B cell (primary cell): ENCODE measurements at regions not wholly inside any gene's neighbourhood (a gene's known extent, or its start where the extent isn't known, plus 50 kb on each side); places are given as distances from the start of the nearest gene placed in this dataset.

Experiments
- ATAC-seq: fragments of 200-7000 bp; cut with Tn5 transposase; one replicate; pipeline ENCODE4 v1.10.0; 2021; ENCODE audit warnings: low read depth, mild to moderate bottlenecking, moderate number of reproducible peaks, moderate library complexity
- CTCF ChIA-PET: fragments of 350-600 bp; sonication (Branson Sonifier 250); formaldehyde crosslinking; loops from one replicate; lab custom pipeline; 2021; ENCODE audit warnings: antibody characterized with exemption, inconsistent platforms; lab: Charles Lee
- POLR2A ChIA-PET: fragments of 350-600 bp; sonication (Branson Sonifier 250); formaldehyde crosslinking; loops from one replicate; lab custom pipeline; 2021; ENCODE audit warnings: antibody characterized with exemption; lab: Charles Lee
- DNase-seq: peaks from one replicate; pipeline ENCODE4 v3.0.0; 2013
- H2AFZ ChIP-seq: 2 replicates; pipeline ENCODE4 v1.6.1; 2012; ENCODE audit warnings: mild to moderate bottlenecking, low read depth, low read length; ENCODE audit not compliant: insufficient read depth, poor library complexity, severe bottlenecking
- H3K27ac ChIP-seq, 2 donors: 1 replicate in 1 of 2; 2 replicates in 1 of 2; pipeline ENCODE4 v1.5.1; 2012 to 2013; ENCODE audit warnings: low read length in 2 of 2, mild to moderate bottlenecking in 2 of 2, moderate library complexity in 1 of 2
- H3K27me3 ChIP-seq, 4 experiments: fragments of 200-600 bp in 1 of 4; sonication (generic) in 1 of 4; replicated peaks in 1 of 4; 1 replicate in 2 of 4; 2 replicates in 2 of 4; pipeline versions ENCODE4 v1.6.1 to v1.7.0; 2013 to 2016; ENCODE audit warnings: low read length in 3 of 4, mild to moderate bottlenecking in 2 of 4, mixed read lengths in 1 of 4, moderate library complexity in 1 of 4; ENCODE audit not compliant: insufficient read depth in 4 of 4, control insufficient read depth in 3 of 4; ENCODE audit errors: control extremely low read depth in 1 of 4
- H3K36me3 ChIP-seq, 2 experiments: replicated peaks in 1 of 2; 1 replicate in 1 of 2; 2 replicates in 1 of 2; pipeline versions ENCODE4 v1.6.1 to v1.7.1; 2013; ENCODE audit warnings: low read length in 1 of 2; ENCODE audit not compliant: insufficient read depth in 2 of 2, control insufficient read depth in 1 of 2; ENCODE audit errors: control extremely low read depth in 1 of 2, extremely low read depth in 1 of 2
- H3K4me1 ChIP-seq, 2 donors: fragments of 200-600 bp in 1 of 2; sonication (generic) in 1 of 2; 1 replicate in 1 of 2; 2 replicates in 1 of 2; pipeline versions ENCODE4 v1.5.1 to v1.6.1; 2013 to 2017; ENCODE audit warnings: low read length in 2 of 2; ENCODE audit not compliant: control insufficient read depth in 2 of 2, insufficient read depth in 2 of 2
- H3K4me2 ChIP-seq: replicated peaks from 2 replicates; pipeline ENCODE3; 2012; ENCODE audit warnings: mild to moderate bottlenecking, low read depth, low read length; ENCODE audit not compliant: poor library complexity, severe bottlenecking
- H3K4me3 ChIP-seq, 5 experiments: fragments of 200-600 bp in 1 of 5; sonication (generic) in 1 of 5; 1 replicate in 3 of 5; 2 replicates in 2 of 5; pipeline versions ENCODE4 v1.5.1 to v1.7.0; 2011 to 2016; ENCODE audit warnings: low read length in 4 of 5, mild to moderate bottlenecking in 4 of 5, low read depth in 2 of 5, control low read depth in 1 of 5, moderate library complexity in 1 of 5; ENCODE audit not compliant: insufficient read depth in 1 of 5; ENCODE audit errors: control extremely low read depth in 1 of 5, extremely low read depth in 1 of 5
- H3K79me2 ChIP-seq: fragments of 200-600 bp; sonication (generic); one replicate; pipeline ENCODE4 v1.6.0; 2016; ENCODE audit warnings: low read length; ENCODE audit not compliant: control insufficient read depth, insufficient read depth
- H3K9ac ChIP-seq: fragments of 200-600 bp; sonication (generic); 2 replicates; pipeline ENCODE4 v1.6.1; 2017; ENCODE audit warnings: mild to moderate bottlenecking, low read length, moderate library complexity
- H3K9me3 ChIP-seq, 3 donors: one replicate each; pipeline versions ENCODE4 v1.6.1 to v1.7.1; 2013; ENCODE audit warnings: low read length in 2 of 3; ENCODE audit not compliant: control insufficient read depth in 2 of 3, insufficient read depth in 1 of 3; ENCODE audit errors: control extremely low read depth in 1 of 3
- H4K20me1 ChIP-seq: 2 replicates; pipeline ENCODE4 v1.6.0; 2012; ENCODE audit warnings: mild to moderate bottlenecking, low read length; ENCODE audit not compliant: insufficient read depth, control insufficient read depth, poor library complexity, severe bottlenecking
- H3K27ac Mint-ChIP-seq: one replicate; pipeline ENCODE4 v1.8.0; 2021; ENCODE audit warnings: mixed read lengths
- H3K27me3 Mint-ChIP-seq: one replicate; pipeline ENCODE4 v1.8.0; 2021; ENCODE audit warnings: mixed read lengths
- H3K4me1 Mint-ChIP-seq: one replicate; pipeline ENCODE4 v1.8.0; 2021; ENCODE audit warnings: mixed read lengths
- H3K4me3 Mint-ChIP-seq: one replicate; pipeline ENCODE4 v1.8.0; 2021; ENCODE audit warnings: mixed read lengths
- H3K9me3 Mint-ChIP-seq: one replicate; pipeline ENCODE4 v1.8.0; 2022; ENCODE audit warnings: mixed read lengths; ENCODE audit not compliant: insufficient read depth
- EZH2 ChIP-seq: IDR thresholded peaks from 2 replicates; pipeline ENCODE4 v1.6.1; 2012; ENCODE audit warnings: borderline replicate concordance, low read depth, mild to moderate bottlenecking, moderate library complexity, low read length; ENCODE audit not compliant: insufficient read depth, poor library complexity, severe bottlenecking
- WGBS: methylation state at CpG from one replicate; pipeline ENCODE4 v1.1.5; 2013; ENCODE audit warnings: missing lambda C conversion rate; ENCODE audit not compliant: insufficient coverage; 5-methylcytosine and 5-hydroxymethylcytosine counted together
- intact Hi-C: fragments of 100-400 bp; cut with micrococcal nuclease; formaldehyde crosslinking; loops from one replicate; pipeline ENCODE4 v1.10.0; 2022
- TF ChIP-seq, protein P1 (sequence below): fragments of 200-600 bp; IDR thresholded peaks from one replicate; pipeline ENCODE4 v1.8.0; 2022; ENCODE audit warnings: antibody characterized with exemption, mild to moderate bottlenecking

- H3K9me3 ChIP-seq = no peaks in the 10 kb centered on the region
- H3K4me1 ChIP-seq = no peaks in the 10 kb centered on the region
- no peak overlapping the region for H2AFZ ChIP-seq
- TF ChIP-seq, protein P1, sequence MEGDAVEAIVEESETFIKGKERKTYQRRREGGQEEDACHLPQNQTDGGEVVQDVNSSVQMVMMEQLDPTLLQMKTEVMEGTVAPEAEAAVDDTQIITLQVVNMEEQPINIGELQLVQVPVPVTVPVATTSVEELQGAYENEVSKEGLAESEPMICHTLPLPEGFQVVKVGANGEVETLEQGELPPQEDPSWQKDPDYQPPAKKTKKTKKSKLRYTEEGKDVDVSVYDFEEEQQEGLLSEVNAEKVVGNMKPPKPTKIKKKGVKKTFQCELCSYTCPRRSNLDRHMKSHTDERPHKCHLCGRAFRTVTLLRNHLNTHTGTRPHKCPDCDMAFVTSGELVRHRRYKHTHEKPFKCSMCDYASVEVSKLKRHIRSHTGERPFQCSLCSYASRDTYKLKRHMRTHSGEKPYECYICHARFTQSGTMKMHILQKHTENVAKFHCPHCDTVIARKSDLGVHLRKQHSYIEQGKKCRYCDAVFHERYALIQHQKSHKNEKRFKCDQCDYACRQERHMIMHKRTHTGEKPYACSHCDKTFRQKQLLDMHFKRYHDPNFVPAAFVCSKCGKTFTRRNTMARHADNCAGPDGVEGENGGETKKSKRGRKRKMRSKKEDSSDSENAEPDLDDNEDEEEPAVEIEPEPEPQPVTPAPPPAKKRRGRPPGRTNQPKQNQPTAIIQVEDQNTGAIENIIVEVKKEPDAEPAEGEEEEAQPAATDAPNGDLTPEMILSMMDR = no peak
- no peak for TF ChIP-seq EZH2
- no peaks in the 10 kb centered on the region for H3K79me2 ChIP-seq
- H4K20me1 ChIP-seq = no peaks in the 10 kb centered on the region
- peaks cover 11% of the 10 kb centered on the region for H3K27me3 Mint-ChIP-seq
- no peaks in the 10 kb centered on the region for H3K9me3 Mint-ChIP-seq
- no peaks in the 10 kb centered on the region for H3K36me3 ChIP-seq
- no peak overlapping the region for H3K4me2 ChIP-seq
- intact Hi-C loops = no loop called here
- no peak overlapping the region for H3K9ac ChIP-seq
- CTCF ChIA-PET = no interaction called here
- H3K27ac Mint-ChIP-seq = no peak overlapping the region
- H3K4me1 Mint-ChIP-seq = no peaks in the 10 kb centered on the region
- H3K27me3 ChIP-seq = peaks cover 0 to 2% (median 0%) of the 10 kb centered on the region in 4 experiments
- H3K4me3 Mint-ChIP-seq = no peak overlapping the region
- no peak overlapping the region for H3K27ac ChIP-seq
- 25% methylated on average over 3 of the region's 4 CpGs for WGBS
- ATAC-seq = no peak
- no peak for DNase-seq
- POLR2A ChIA-PET = no interaction called here
- no peak overlapping the region for H3K4me3 ChIP-seq
These were observed 327.2 kb downstream of the LMO7 start for GRCh38 chr13:75963302-75963701.

DNA sequence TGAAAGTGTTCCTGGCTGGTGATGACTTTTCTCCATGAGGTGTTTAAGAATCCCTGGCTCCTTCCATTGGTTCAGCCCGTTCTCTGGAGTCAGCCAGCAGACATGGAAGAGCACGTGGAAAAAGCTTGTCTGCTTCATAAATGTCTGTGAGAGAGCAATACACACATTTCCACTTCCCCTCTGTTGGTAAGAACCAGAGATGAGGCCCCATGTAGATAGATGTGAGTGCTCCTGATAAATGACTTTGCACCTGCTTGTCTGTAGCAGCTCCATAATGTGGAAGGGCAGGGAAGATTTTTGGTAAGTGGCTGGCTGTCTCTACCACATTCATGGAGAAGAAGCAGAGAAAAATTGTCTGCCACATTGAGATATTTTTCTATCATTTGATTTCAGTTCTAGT, 325.8 kb downstream of the LMO7 start:
- H4K20me1 ChIP-seq = no peaks in the 10 kb centered on the region
- H3K27ac ChIP-seq = no peak overlapping the region
- no peak overlapping the region for H3K4me2 ChIP-seq
- Mint-ChIP-seq H3K4me1 (no peaks in the 10 kb centered on the region), H3K27ac (no peak overlapping the region), H3K4me3 (no peak overlapping the region), H3K9me3 (no peaks in the 10 kb centered on the region), H3K27me3 (peaks cover 11% of the 10 kb centered on the region)
- H3K9me3 ChIP-seq = no peaks in the 10 kb centered on the region
- CTCF ChIA-PET = no interaction called here
- DNase-seq (no peak), ATAC-seq (no peak)
- no peak overlapping the region for H3K4me3 ChIP-seq
- WGBS = no CpG with 5 or more reads among the region's 2 CpGs
- intact Hi-C loops = no loop called here
- no peak for TF ChIP-seq EZH2
- TF ChIP-seq, protein P1 = no peak
- peaks cover 0 to 2% (median 0%) of the 10 kb centered on the region in 4 experiments for H3K27me3 ChIP-seq
- no peak overlapping the region for H2AFZ ChIP-seq
- H3K9ac ChIP-seq = no peak overlapping the region
- no peaks in the 10 kb centered on the region for H3K36me3 ChIP-seq
- POLR2A ChIA-PET = no interaction called here
- no peaks in the 10 kb centered on the region for H3K4me1 ChIP-seq
- H3K79me2 ChIP-seq = no peaks in the 10 kb centered on the region
